Stimulated activated CD4-positive, alpha-beta T cell treated with anti-CD3 and anti-CD28 coated beads, Interleukin-15, amount 100 ng/mL, for 24 hours (primary cell): ENCODE measurements at regions not wholly inside any gene's neighbourhood (a gene's known extent, or its start where the extent isn't known, plus 50 kb on each side); places are given as distances from the start of the nearest gene placed in this dataset.

Experiments
- DNase-seq: peaks from one replicate; pipeline ENCODE4 v3.0.0-alpha.2; 2020

GRCh38 chr15:87805117-87805820 lies 451.3 kb downstream of the NTRK3 start:
- DNase-seq = no peak

- DNase-seq = no peak
Measured at GRCh38 chr15:87804451-87804850, 452.1 kb downstream of the NTRK3 start.

GRCh38 chr15:87799838-87800237 lies 456.7 kb downstream of the NTRK3 start:
- no peak for DNase-seq

DNA sequence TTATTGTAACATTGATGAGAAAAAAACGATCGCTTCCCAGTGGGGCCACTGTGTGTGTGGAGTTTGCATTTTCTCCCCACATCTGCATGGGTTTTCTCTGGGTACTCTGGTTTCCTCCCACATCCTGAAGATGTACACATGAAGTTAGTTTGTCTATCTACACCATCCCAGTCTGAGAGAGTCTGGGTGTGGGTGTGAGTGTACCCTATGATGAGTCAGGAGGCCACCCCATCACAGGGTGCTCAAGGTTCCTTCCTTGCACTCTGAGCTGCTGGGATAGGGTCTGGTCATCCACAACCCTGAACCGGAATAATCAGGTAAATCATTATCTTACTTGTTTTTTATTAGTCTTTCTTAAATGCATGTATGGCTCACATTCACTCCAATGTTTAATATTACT lies 457.1 kb downstream of the NTRK3 start:
- no peak for DNase-seq

DNA sequence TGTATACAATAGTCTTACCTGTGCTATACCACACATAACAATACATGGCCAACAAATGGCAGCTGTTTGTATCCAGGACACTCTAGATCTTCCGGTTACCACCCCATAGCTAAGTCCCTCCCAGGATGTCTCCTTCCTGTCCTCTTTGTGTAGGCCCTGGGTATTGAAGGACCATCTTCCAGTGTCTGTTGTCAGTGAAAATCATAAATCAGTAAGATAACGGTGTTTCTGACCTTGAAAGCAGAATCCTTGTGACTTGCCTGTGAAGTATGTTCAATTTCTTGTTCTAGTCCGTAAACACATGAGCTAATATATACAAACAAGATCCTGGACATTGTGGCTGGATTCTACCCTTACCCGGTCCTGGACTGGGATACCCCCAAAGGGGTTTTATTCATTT lies 462.8 kb downstream of the NTRK3 start:
- no peak for DNase-seq

- no peak for DNase-seq
Measured at GRCh38 chr15:87792250-87793040, 464.1 kb downstream of the NTRK3 start.

DNA sequence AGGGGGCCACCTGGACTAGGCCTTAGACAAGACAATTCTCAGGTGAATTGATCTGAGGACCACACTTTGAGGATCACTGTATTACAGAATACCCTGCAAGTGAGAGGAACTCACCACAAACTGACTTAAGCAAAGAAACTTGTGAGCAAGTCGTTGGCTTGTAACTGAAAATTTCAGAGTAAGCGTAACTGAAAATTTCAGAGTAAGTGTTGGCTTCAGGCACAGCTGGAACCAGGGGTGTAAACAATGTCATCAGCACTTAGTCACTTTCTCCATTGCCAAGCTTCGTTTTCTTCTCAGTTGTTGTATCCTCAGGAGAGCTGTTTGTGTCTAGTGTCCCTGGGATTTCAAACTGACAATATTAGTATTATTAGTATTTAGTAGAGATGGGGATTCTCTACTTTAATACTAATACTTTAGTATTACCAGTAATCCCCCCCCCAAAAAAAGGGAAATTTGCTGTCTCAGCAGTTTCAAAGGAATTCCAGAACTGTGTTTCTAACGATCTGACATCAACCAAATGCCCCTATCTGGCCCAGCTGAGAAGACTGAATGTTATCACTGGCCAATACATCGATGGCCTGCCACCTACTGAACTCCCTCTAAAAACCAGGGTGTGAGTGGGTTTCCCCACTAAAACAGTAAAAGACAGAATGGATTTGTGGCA lies 474.4 kb downstream of the NTRK3 start:
- DNase-seq = no peak

- DNase-seq = no peak
Measured at GRCh38 chr15:87779746-87780145, 476.8 kb downstream of the NTRK3 start.

- DNase-seq = no peak
Measured at GRCh38 chr15:87778358-87778757, 478.2 kb downstream of the NTRK3 start.

GRCh38 chr15:87777054-87777561 lies 479.4 kb downstream of the NTRK3 start:
- no peak for DNase-seq

- DNase-seq = no peak
Measured at GRCh38 chr15:87767516-87767915, 489.0 kb downstream of the NTRK3 start.

- no peak for DNase-seq
Measured at GRCh38 chr15:87764461-87765240, 491.9 kb downstream of the NTRK3 start.

DNA sequence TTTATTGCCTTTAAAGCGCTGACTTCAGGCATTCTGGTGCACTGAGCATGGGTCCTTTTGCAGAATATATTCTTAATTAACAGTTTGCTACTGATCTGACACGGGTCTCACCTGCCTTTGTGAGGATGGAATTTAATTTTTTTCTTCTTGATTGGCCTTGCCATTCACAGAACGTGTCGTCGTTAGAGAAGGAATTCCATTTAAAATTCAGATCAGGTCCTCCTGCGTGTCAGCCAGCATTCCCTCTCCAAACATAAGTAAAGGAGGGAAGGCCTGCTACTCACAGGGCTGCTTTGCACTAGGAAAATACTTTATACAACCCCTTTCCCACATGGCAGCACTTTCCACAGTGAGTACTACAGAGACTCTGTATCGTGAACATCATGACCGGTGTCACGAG lies 492.7 kb downstream of the NTRK3 start:
- no peak for DNase-seq

GRCh38 chr15:87761736-87762509 lies 494.6 kb downstream of the NTRK3 start:
- no peak for DNase-seq

DNA sequence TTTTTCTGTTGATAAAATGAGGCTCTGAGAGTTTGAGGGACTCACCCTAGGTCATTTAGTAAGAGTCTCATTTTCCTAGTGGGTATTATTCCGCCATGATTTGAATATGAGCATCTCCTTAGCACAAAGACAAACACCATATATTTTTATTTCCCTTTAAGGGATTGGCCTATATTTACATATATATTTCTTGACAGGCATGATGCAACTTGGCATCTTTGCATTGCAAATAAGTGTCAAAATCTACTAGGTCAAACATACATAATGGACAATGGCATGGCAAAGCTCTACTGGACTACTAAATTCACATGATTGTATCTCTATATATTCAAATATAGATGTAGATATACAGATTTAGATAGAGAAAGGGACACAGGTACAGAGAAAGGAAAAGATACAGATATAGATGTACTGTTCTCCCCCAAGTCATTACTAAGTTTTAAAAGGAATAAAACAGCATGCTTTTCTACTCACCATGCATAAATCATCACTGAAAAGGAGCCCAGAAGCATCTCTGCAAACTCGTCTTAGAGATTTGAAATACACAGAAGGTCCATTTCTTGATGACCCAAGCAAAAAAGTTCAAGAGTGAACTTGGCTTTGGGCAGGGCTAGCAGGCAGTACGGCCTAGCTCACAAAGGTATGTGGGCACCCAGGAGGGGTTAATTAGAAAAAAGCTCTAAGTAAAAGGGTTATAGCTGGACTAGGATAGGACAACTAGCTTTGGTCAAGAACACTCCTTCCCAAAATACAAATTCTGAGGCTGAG lies 495.8 kb downstream of the NTRK3 start:
- DNase-seq = no peak

- DNase-seq = no peak
Measured at GRCh38 chr15:87758794-87759418, 497.6 kb downstream of the NTRK3 start.

- no peak for DNase-seq
Measured at GRCh38 chr15:87757084-87757483, 499.5 kb downstream of the NTRK3 start.

DNA sequence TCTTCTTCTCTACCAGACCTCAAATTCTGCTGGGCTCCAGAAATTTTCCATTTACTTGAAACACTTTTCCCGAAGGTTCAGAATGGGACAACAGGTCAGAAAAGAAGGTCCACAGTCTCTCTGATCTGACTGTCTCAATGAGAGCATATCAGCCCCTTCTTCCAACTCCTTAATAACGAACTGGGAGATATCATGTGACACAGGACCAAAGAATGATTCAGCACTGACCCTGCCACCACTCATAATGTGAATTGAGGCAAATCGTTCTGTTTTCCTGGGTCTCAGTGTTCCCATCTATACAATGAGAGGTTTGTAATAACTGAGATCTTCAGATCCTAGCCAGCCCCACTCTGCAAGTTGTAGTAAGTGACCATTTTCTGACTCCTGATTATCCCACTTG lies 500.5 kb downstream of the NTRK3 start:
- no peak for DNase-seq

GRCh38 chr15:87755226-87755625 lies 501.3 kb downstream of the NTRK3 start:
- DNase-seq = no peak

DNA sequence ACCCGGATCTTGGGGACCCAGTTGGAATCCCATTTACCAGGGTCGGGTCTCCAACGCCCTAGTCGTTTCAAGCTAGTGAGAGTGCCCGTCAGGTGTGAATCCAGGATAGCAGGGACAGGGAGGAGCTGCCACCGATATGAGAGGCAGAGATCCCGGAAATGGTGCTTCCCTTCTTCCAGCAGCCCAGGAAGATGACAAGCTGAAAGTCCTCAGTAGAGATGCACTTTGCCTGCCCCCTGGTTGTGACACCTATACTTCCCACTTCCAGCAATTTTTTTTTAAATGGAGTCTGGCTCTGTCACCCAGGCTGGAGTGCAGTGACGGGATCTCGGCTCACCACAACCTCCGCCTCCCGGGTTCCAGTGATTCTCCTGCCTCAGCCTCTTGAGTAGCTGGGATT lies 503.0 kb downstream of the NTRK3 start:
- DNase-seq = no peak
